GM18868 (cell line): ENCODE measurements at regions not wholly inside any gene's neighbourhood (a gene's known extent, or its start where the extent isn't known, plus 50 kb on each side); places are given as distances from the start of the nearest gene placed in this dataset.

ENCODE experiments used
- ATAC-seq: cut with Tn5 transposase; IDR thresholded peaks from one replicate; pipeline ENCODE4 v1.9.1; 2021; ENCODE audit warnings: mild to moderate bottlenecking, moderate library complexity; ENCODE audit not compliant: unreplicated experiment

GRCh38 chr1:219801156-219801820 is 127.1 kb downstream of the SLC30A10 start:
- no peak for ATAC-seq

GRCh38 chr1:219798283-219799030 is 129.9 kb downstream of the SLC30A10 start:
- peak; percentile 58 for ATAC-seq

- no peak for ATAC-seq
Measured at GRCh38 chr1:219797683-219798082, 130.7 kb downstream of the SLC30A10 start.

- no peak for ATAC-seq
Measured at GRCh38 chr1:219797009-219797408, 131.3 kb downstream of the SLC30A10 start.

- no peak for ATAC-seq
Measured at GRCh38 chr1:219795363-219795917, 132.9 kb downstream of the SLC30A10 start.

GRCh38 chr1:219794085-219794743 is 134.1 kb downstream of the SLC30A10 start:
- peak; percentile 76 for ATAC-seq

- no peak for ATAC-seq
Measured at GRCh38 chr1:219792337-219793021, 135.9 kb downstream of the SLC30A10 start.

- no peak for ATAC-seq
Measured at GRCh38 chr1:219791766-219792165, 136.6 kb downstream of the SLC30A10 start.

- no peak for ATAC-seq
Measured at GRCh38 chr1:219790834-219791615, 137.3 kb downstream of the SLC30A10 start.

GRCh38 chr1:219788700-219789099 is 139.7 kb downstream of the SLC30A10 start:
- no peak for ATAC-seq

GRCh38 chr1:219788091-219788490 is 140.3 kb downstream of the SLC30A10 start:
- ATAC-seq = no peak

- no peak for ATAC-seq
Measured at GRCh38 chr1:219784660-219785381, 143.5 kb downstream of the SLC30A10 start.

GRCh38 chr1:219783605-219784235 is 144.6 kb downstream of the SLC30A10 start:
- peak; percentile 58 for ATAC-seq

GRCh38 chr1:219782929-219783328 is 145.4 kb downstream of the SLC30A10 start:
- ATAC-seq = no peak

- no peak for ATAC-seq
Measured at GRCh38 chr1:219782311-219782710, 146.0 kb downstream of the SLC30A10 start.

- no peak for ATAC-seq
Measured at GRCh38 chr1:219781491-219781890, 146.9 kb downstream of the SLC30A10 start.

GRCh38 chr1:219778793-219779369 is 149.5 kb downstream of the SLC30A10 start:
- no peak for ATAC-seq

GRCh38 chr1:219778110-219778509 is 150.2 kb downstream of the SLC30A10 start:
- no peak for ATAC-seq

- ATAC-seq = no peak
Measured at GRCh38 chr1:219774386-219774785, 154.0 kb downstream of the SLC30A10 start.
